H9 (cell line): ENCODE measurements at regions not wholly inside any gene's neighbourhood (a gene's known extent, or its start where the extent isn't known, plus 50 kb on each side); places are given as distances from the start of the nearest gene placed in this dataset.

ENCODE experiments used
- DNase-seq: peaks from one replicate; pipeline ENCODE4 v3.0.0-alpha.2; 2017
- H2AFZ ChIP-seq: one replicate; pipeline ENCODE4 v1.6.1; 2013; ENCODE audit warnings: mild to moderate bottlenecking, low read length, control low read depth, moderate library complexity
- H2AK5ac ChIP-seq: 2 replicates; pipeline ENCODE4 v1.6.1; 2013; ENCODE audit warnings: low read length, control low read depth, mixed read lengths; ENCODE audit not compliant: insufficient read length
- H2BK120ac ChIP-seq: one replicate; pipeline ENCODE4 v1.6.1; 2013; ENCODE audit warnings: low read depth, mild to moderate bottlenecking, low read length, control low read depth, inconsistent platforms; ENCODE audit not compliant: poor library complexity, severe bottlenecking
- H2BK12ac ChIP-seq: 2 replicates; pipeline ENCODE4 v1.6.1; 2013; ENCODE audit warnings: low read length, control low read depth, mixed read lengths, low read depth; ENCODE audit not compliant: insufficient read length
- H2BK15ac ChIP-seq: 2 replicates; pipeline ENCODE4 v1.6.1; 2013; ENCODE audit warnings: low read depth, low read length, control low read depth
- H2BK20ac ChIP-seq: one replicate; pipeline ENCODE4 v1.6.1; 2013; ENCODE audit warnings: low read depth, mild to moderate bottlenecking, low read length, control low read depth, inconsistent platforms; ENCODE audit not compliant: poor library complexity, severe bottlenecking
- H2BK5ac ChIP-seq: 2 replicates; pipeline ENCODE4 v1.6.1; 2013; ENCODE audit warnings: low read length, control low read depth, mixed read lengths; ENCODE audit not compliant: insufficient read length
- H3K14ac ChIP-seq: 2 replicates; pipeline ENCODE4 v1.6.1; 2013; ENCODE audit warnings: low read length, control low read depth; ENCODE audit not compliant: insufficient read depth
- H3K18ac ChIP-seq: 2 replicates; pipeline ENCODE4 v1.6.1; 2013; ENCODE audit warnings: low read depth, mild to moderate bottlenecking, mixed read lengths, low read length, control low read depth; ENCODE audit not compliant: insufficient read length
- H3K23ac ChIP-seq: 2 replicates; pipeline ENCODE4 v1.6.1; 2013; ENCODE audit warnings: low read length, control low read depth, mixed read lengths, low read depth; ENCODE audit not compliant: insufficient read length
- H3K23me2 ChIP-seq: 2 replicates; pipeline ENCODE4 v1.6.1; 2013; ENCODE audit warnings: low read depth, mild to moderate bottlenecking, mixed read lengths, low read length, control low read depth; ENCODE audit not compliant: insufficient read length, poor library complexity, severe bottlenecking
- H3K27ac ChIP-seq: 2 replicates; pipeline ENCODE4 v1.5.1; 2013; ENCODE audit warnings: low read length, control low read depth, mixed read lengths, low read depth; ENCODE audit not compliant: insufficient read length
- H3K27me3 ChIP-seq: 2 replicates; pipeline ENCODE4 v1.6.1; 2013; ENCODE audit warnings: low read length, control low read depth, inconsistent platforms; ENCODE audit not compliant: insufficient read depth
- H3K4ac ChIP-seq: 2 replicates; pipeline ENCODE4 v1.6.1; 2013; ENCODE audit warnings: low read depth, mild to moderate bottlenecking, control low read depth, inconsistent platforms, low read length, moderate library complexity
- H3K4me1 ChIP-seq: 2 replicates; pipeline ENCODE4 v1.6.1; 2013; ENCODE audit warnings: low read length, control low read depth, inconsistent platforms; ENCODE audit not compliant: insufficient read depth
- H3K4me2 ChIP-seq: 2 replicates; pipeline ENCODE4 v1.6.1; 2013; ENCODE audit warnings: low read length, control low read depth, mixed read lengths; ENCODE audit not compliant: insufficient read length, insufficient read depth
- H3K56ac ChIP-seq: 2 replicates; pipeline ENCODE4 v1.6.1; 2013; ENCODE audit warnings: low read depth, mild to moderate bottlenecking, mixed read lengths, low read length, control low read depth; ENCODE audit not compliant: insufficient read length
- H3K79me1 ChIP-seq: 2 replicates; pipeline ENCODE4 v1.6.1; 2013; ENCODE audit warnings: low read depth, mild to moderate bottlenecking, moderate library complexity, low read length, control low read depth, inconsistent platforms; ENCODE audit not compliant: insufficient read depth, poor library complexity, severe bottlenecking
- H3K79me2 ChIP-seq: 2 replicates; pipeline ENCODE4 v1.6.1; 2013; ENCODE audit warnings: low read length, control low read depth, inconsistent platforms; ENCODE audit not compliant: insufficient read depth
- H3K9ac ChIP-seq: 2 replicates; pipeline ENCODE4 v1.6.1; 2013; ENCODE audit warnings: low read length, control low read depth, mixed read lengths; ENCODE audit not compliant: insufficient read length; ENCODE audit errors: extremely low read depth
- H3K9me3 ChIP-seq: one replicate; pipeline ENCODE4 v1.6.1; 2013; ENCODE audit warnings: low read depth, low read length, inconsistent platforms; ENCODE audit not compliant: control insufficient read depth
- H3T11ph ChIP-seq: one replicate; pipeline ENCODE4 v1.6.1; 2013; ENCODE audit warnings: mild to moderate bottlenecking, low read length, control low read depth, inconsistent platforms
- H4K20me1 ChIP-seq: one replicate; pipeline ENCODE4 v1.6.1; 2013; ENCODE audit not compliant: control insufficient read depth, insufficient read length, insufficient read depth
- H4K5ac ChIP-seq: 2 replicates; pipeline ENCODE4 v1.6.1; 2013; ENCODE audit warnings: low read depth, mild to moderate bottlenecking, mixed read lengths, low read length, control low read depth; ENCODE audit not compliant: insufficient read length
- H4K8ac ChIP-seq: replicated peaks from 2 replicates; pipeline ENCODE4 v1.6.1; 2013; ENCODE audit warnings: low read length, control low read depth, mixed read lengths, low read depth; ENCODE audit not compliant: insufficient read length
- H4K91ac ChIP-seq: 2 replicates; pipeline ENCODE4 v1.6.1; 2013; ENCODE audit warnings: low read depth, mild to moderate bottlenecking, moderate library complexity, mixed read lengths, low read length, control low read depth; ENCODE audit not compliant: insufficient read length
- H3K27ac Mint-ChIP-seq, 3 experiments: 2 replicates in 2 of 3; 3 replicates in 1 of 3; pipeline ENCODE4 v1.8.0; 2020 to 2021; ENCODE audit warnings: mixed read lengths in 3 of 3, mild to moderate bottlenecking in 1 of 3, moderate library complexity in 1 of 3
- H3K27me3 Mint-ChIP-seq: 2 replicates; pipeline ENCODE4 v1.8.0; 2021; ENCODE audit warnings: low read depth, mild to moderate bottlenecking, moderate library complexity, mixed read lengths
- H3K36me3 Mint-ChIP-seq, 3 experiments: 2 replicates in 2 of 3; 3 replicates in 1 of 3; pipeline ENCODE4 v1.8.0; 2020 to 2021; ENCODE audit warnings: low read depth in 3 of 3, mixed read lengths in 3 of 3; ENCODE audit not compliant: insufficient read depth in 1 of 3
- H3K4me1 Mint-ChIP-seq, 2 experiments: 2 replicates each; pipeline ENCODE4 v1.8.0; 2020; ENCODE audit warnings: mixed read lengths in 2 of 2
- H3K4me3 Mint-ChIP-seq, 2 experiments: 2 replicates in 1 of 2; 3 replicates in 1 of 2; pipeline ENCODE4 v1.8.0; 2020 to 2021; ENCODE audit warnings: mild to moderate bottlenecking in 2 of 2, mixed read lengths in 2 of 2, moderate library complexity in 1 of 2
- H3K9me3 Mint-ChIP-seq, 2 experiments: 2 replicates in 1 of 2; 3 replicates in 1 of 2; pipeline ENCODE4 v1.8.0; 2020; ENCODE audit warnings: mild to moderate bottlenecking in 2 of 2, mixed read lengths in 2 of 2, moderate library complexity in 1 of 2
- WGBS: extraction: QIAGEN DNeasy Blood & Tissue Kit; methylation state at CpG from one replicate; pipeline ENCODE4 v1.1.7; 2013; ENCODE audit warnings: missing lambda C conversion rate, low lambda C conversion rate, mixed read lengths; ENCODE audit not compliant: insufficient read length; ENCODE audit errors: extremely low coverage; 5-methylcytosine and 5-hydroxymethylcytosine counted together
- TF ChIP-seq, protein P1 (sequence below): fragments of 200-600 bp; sonication (generic); conservative IDR thresholded peaks from 3 replicates; pipeline ENCODE4 v1.8.0; 2021; ENCODE audit warnings: antibody characterized with exemption, mild to moderate bottlenecking

DNA sequence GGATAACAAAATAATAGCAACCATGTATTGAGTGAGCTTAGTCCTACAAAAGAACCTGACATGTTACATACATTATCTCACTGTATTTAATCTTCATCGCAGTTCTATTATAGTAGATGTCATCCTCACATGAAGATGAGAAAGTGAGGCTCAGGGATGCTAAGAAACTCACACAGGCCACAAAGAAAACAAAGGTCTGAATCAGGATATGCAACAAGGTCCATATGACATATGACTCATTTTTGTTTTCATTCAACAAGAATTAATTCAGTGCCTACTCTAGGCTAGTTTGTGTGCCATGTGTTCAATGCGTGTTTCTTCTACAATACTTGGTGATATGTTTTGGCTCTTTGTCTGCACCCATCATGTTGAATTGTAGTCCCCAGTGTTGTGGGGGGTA is 219.7 kb upstream of the EPHA4 start:
- Histone ChIP-seq H2BK5ac (no peak overlapping the region), H3K23ac (no peak overlapping the region), H2BK12ac (no peak overlapping the region), H4K20me1 (no peaks in the 10 kb centered on the region), H2BK120ac (no peak overlapping the region), H2BK20ac (no peak overlapping the region), H3T11ph (no peak overlapping the region), H3K56ac (no peak overlapping the region), H3K79me1 (no peaks in the 10 kb centered on the region), H4K5ac (no peak overlapping the region), H3K18ac (no peak overlapping the region), H2AFZ (no peak overlapping the region), H3K27me3 (no peaks in the 10 kb centered on the region), H3K4ac (no peak overlapping the region), H2AK5ac (no peak overlapping the region), H3K14ac (no peak overlapping the region), H4K91ac (no peak overlapping the region), H4K8ac (no peak overlapping the region), H3K27ac (no peak overlapping the region), H3K79me2 (no peaks in the 10 kb centered on the region), H2BK15ac (no peak overlapping the region), H3K4me1 (peaks cover 2% of the 10 kb centered on the region; the same call in 1 of the 2 replicates), H3K9ac (no peak overlapping the region), H3K23me2 (no peaks in the 10 kb centered on the region), H3K4me2 (no peak overlapping the region), H3K9me3 (no peaks in the 10 kb centered on the region)
- no peaks in the 10 kb centered on the region for H3K27me3 Mint-ChIP-seq
- H3K4me3 Mint-ChIP-seq: no peak overlapping the region
- TF ChIP-seq, protein P1, sequence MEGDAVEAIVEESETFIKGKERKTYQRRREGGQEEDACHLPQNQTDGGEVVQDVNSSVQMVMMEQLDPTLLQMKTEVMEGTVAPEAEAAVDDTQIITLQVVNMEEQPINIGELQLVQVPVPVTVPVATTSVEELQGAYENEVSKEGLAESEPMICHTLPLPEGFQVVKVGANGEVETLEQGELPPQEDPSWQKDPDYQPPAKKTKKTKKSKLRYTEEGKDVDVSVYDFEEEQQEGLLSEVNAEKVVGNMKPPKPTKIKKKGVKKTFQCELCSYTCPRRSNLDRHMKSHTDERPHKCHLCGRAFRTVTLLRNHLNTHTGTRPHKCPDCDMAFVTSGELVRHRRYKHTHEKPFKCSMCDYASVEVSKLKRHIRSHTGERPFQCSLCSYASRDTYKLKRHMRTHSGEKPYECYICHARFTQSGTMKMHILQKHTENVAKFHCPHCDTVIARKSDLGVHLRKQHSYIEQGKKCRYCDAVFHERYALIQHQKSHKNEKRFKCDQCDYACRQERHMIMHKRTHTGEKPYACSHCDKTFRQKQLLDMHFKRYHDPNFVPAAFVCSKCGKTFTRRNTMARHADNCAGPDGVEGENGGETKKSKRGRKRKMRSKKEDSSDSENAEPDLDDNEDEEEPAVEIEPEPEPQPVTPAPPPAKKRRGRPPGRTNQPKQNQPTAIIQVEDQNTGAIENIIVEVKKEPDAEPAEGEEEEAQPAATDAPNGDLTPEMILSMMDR: no peak
- WGBS: no CpG with 5 or more reads among the region's 2 CpGs
- no peak for DNase-seq
- 0 out of 7 replicates have a peak overlapping the region, but pooled peaks of 1 of the 3 experiments have one; percentile 4 for H3K27ac Mint-ChIP-seq
- peaks cover 0 to 13% (median 7%) of the 10 kb centered on the region in 3 experiments; a peak in 5 of 7 replicates for H3K36me3 Mint-ChIP-seq
- peaks cover 8% of the 10 kb centered on the region in 2 experiments for H3K9me3 Mint-ChIP-seq
- H3K4me1 Mint-ChIP-seq: peaks cover 50 to 58% of the 10 kb centered on the region in 2 experiments
